Vagina (tissue), 2 donors: ENCODE measurements at regions not wholly inside any gene's neighbourhood (a gene's known extent, or its start where the extent isn't known, plus 50 kb on each side); places are given as distances from the start of the nearest gene placed in this dataset.

Experiments
- DNase-seq, 2 donors: peaks; one replicate each; pipeline ENCODE4 v3.0.0-alpha.2; 2017; ENCODE audit errors: extremely low spot score in 2 of 2
- H3K27ac ChIP-seq: fragments of 200-600 bp; sonication (generic); one replicate; pipeline ENCODE4 v1.5.1; 2019
- H3K27me3 ChIP-seq: fragments of 200-600 bp; sonication (generic); one replicate; pipeline ENCODE4 v1.5.1; 2019
- H3K36me3 ChIP-seq, 2 donors: fragments of 200-600 bp; sonication (generic); one replicate each; pipeline ENCODE4 v1.5.1; 2017 to 2019
- H3K4me1 ChIP-seq: fragments of 200-600 bp; sonication (generic); one replicate; pipeline ENCODE4 v1.5.1; 2019
- H3K4me3 ChIP-seq, 2 donors: fragments of 200-600 bp; sonication (generic); 1 replicate in 1 of 2; 2 replicates in 1 of 2; pipeline ENCODE4 v1.5.1; 2016 to 2019
- H3K9me3 ChIP-seq: fragments of 200-600 bp; sonication (generic); one replicate; pipeline ENCODE4 v1.5.1; 2019
- POLR2A ChIP-seq, 2 donors: fragments of 450-650 bp; IDR thresholded peaks; one replicate each; pipeline ENCODE4 v1.6.1; 2017; ENCODE audit warnings: antibody characterized with exemption in 2 of 2, mild to moderate bottlenecking in 2 of 2, moderate library complexity in 2 of 2
- POLR2AphosphoS5 ChIP-seq, 2 donors: sonication (generic); formaldehyde crosslinking; IDR thresholded peaks; one replicate each; pipeline ENCODE4 v1.9.0; 2017; ENCODE audit warnings: antibody characterized with exemption in 2 of 2, mild to moderate bottlenecking in 2 of 2, low read depth in 1 of 2; ENCODE audit not compliant: insufficient read depth in 1 of 2
- intact Hi-C: fragments of 100-400 bp; cut with DNase I; formaldehyde crosslinking; loops from one replicate; pipeline ENCODE4 v1.15.1; 2023
- TF ChIP-seq, protein P1 (sequence below), 3 experiments: fragments of 450-650 bp in 2 of 3; fragments of 200-600 bp in 1 of 3; sonication (generic) in 1 of 3; IDR thresholded peaks; one replicate each; pipeline ENCODE4 v1.5.1; 2017 to 2019; ENCODE audit warnings: antibody characterized with exemption in 3 of 3, mild to moderate bottlenecking in 2 of 3, moderate library complexity in 2 of 3

DNA sequence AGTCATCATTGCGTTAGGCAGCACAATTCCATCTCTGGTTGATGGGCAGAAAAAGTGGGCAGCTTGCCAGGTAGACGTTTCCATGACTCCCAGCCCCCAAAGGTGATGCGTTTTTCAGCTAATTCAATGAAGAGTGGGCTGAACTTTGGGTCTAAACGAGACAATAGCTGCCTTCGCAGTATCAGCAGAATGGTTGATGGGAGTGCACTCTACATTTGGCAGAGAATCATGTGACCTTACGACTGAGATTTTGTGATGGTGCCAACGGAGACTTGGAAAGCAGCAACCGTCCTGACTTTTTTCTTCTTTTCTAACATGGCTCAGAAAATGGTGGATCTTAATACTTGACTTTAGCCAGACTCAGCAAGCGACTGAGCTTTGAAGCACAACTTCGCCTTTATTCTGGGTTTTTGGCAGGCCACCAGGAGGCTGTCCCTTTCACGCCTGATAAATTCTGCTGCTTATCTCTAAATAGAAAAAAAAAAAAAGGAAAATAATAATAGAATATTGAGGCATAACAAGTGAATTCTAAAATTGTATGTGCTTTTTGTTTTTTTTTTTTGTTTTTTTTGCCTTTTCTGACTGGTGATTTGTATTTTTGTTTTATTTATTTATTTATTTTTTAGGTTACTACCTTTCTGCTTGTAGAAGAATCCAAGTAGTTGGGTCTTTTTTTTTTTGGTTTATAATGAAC lies 804.8 kb downstream of the USP25 start:
- Histone ChIP-seq H3K27me3 (no peaks in the 10 kb centered on the region), H3K4me3 (peak overlapping the region; percentile 36 to 47), H3K27ac (peak overlapping the region; percentile 88), H3K4me1 (peaks cover 24% of the 10 kb centered on the region), H3K36me3 (no peaks in the 10 kb centered on the region), H3K9me3 (no peaks in the 10 kb centered on the region)
- intact Hi-C loops, result loop anchor here (10.0 kb wide), 1 partner anchor 50 kb away; no protein-coding TSS in a partner anchor
- TF ChIP-seq, protein P1, sequence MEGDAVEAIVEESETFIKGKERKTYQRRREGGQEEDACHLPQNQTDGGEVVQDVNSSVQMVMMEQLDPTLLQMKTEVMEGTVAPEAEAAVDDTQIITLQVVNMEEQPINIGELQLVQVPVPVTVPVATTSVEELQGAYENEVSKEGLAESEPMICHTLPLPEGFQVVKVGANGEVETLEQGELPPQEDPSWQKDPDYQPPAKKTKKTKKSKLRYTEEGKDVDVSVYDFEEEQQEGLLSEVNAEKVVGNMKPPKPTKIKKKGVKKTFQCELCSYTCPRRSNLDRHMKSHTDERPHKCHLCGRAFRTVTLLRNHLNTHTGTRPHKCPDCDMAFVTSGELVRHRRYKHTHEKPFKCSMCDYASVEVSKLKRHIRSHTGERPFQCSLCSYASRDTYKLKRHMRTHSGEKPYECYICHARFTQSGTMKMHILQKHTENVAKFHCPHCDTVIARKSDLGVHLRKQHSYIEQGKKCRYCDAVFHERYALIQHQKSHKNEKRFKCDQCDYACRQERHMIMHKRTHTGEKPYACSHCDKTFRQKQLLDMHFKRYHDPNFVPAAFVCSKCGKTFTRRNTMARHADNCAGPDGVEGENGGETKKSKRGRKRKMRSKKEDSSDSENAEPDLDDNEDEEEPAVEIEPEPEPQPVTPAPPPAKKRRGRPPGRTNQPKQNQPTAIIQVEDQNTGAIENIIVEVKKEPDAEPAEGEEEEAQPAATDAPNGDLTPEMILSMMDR (IDR thresholded peaks at IDR 0.05), result no peak
- TF ChIP-seq POLR2AphosphoS5 (IDR thresholded peaks at IDR 0.05; ENCODE audit: insufficient read depth in 1 of 2, low read depth in 1 of 2), result peak; percentile 24 to 44
- DNase-seq, result peak in 1 of 2 donors; percentile 94

DNA sequence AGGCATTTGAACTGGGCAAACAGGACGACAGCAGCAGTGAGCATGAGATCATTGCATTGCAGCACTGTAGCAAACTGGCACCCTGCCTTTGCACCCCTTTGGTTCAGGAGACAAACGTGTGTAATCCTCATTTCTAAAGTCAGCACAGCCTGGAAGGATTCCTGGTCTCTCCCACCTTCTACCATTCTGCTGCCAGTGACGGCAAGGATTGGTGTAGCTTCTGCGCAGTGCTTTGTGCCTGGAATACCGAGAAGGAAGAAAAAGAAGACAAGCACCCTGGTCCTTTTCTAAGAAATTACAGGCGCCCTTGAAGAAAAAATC lies 805.3 kb downstream of the USP25 start:
- peak overlapping the region; percentile 29 to 47 for H3K4me3 ChIP-seq
- H3K27ac ChIP-seq, result peak overlapping the region; percentile 88
- H3K27me3 ChIP-seq, result no peaks in the 10 kb centered on the region
- TF ChIP-seq POLR2A (IDR thresholded peaks at IDR 0.05) (peak in 1 of 2 donors; percentile 18), POLR2AphosphoS5 (IDR thresholded peaks at IDR 0.05; ENCODE audit: insufficient read depth in 1 of 2, low read depth in 1 of 2) (no peak)
- H3K4me1 ChIP-seq, result peaks cover 24% of the 10 kb centered on the region
- no peaks in the 10 kb centered on the region for H3K9me3 ChIP-seq
- intact Hi-C loops, result loop anchor here (10.0 kb wide), 1 partner anchor 50 kb away; no protein-coding TSS in a partner anchor
- DNase-seq, result peak in 1 of 2 donors; percentile 92
- no peaks in the 10 kb centered on the region for H3K36me3 ChIP-seq

DNA sequence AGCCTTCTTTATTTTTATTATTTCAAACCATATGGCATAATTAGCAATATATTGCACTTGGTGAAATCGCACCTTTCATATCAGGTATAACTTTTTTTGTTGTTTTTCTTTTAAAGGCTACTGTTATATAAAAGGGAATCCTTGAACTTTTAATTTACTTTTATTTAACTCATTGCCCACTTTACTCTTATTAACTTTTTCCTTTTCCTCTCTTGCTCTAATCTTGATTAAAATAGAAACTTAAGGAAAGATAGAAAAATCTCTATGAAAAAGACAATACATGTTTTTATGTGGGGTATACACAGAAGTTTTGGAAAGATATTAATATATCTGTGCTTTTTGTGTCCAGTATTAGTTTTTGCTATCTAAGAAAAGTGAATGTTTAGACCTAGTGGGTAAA lies 805.8 kb downstream of the USP25 start:
- Histone ChIP-seq H3K27ac (peak overlapping the region; percentile 88), H3K36me3 (no peaks in the 10 kb centered on the region), H3K4me3 (peak overlapping the region; percentile 37 to 47), H3K27me3 (no peaks in the 10 kb centered on the region), H3K4me1 (peaks cover 24% of the 10 kb centered on the region), H3K9me3 (no peaks in the 10 kb centered on the region)
- TF ChIP-seq, protein P1 (IDR thresholded peaks at IDR 0.05), result no peak
- TF ChIP-seq POLR2AphosphoS5 (IDR thresholded peaks at IDR 0.05; ENCODE audit: insufficient read depth in 1 of 2, low read depth in 1 of 2) (no peak), POLR2A (IDR thresholded peaks at IDR 0.05) (no peak)
- intact Hi-C loops, result loop anchor here (10.0 kb wide), 1 partner anchor 49 kb away; no protein-coding TSS in a partner anchor
- no peak for DNase-seq

DNA sequence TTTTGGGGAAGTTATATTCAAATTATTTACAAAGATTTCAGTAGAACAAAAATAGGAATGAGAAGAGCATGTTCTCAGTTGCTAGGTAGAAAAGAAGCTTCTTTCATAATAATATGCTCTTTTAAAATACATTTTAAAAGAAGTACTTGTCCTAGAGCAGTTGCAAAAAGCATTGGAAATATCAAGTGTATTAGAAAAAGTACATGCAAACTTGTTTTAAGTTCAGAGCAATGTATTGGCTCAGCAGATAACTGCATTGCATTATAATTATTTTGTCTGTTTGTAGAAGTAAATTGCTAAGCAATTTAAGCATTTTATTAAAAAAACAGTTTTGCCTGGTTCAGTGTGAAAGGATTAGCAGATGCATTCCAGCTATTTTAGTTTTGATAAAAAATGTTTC lies 806.4 kb downstream of the USP25 start:
- H3K4me1 ChIP-seq, result peaks cover 24% of the 10 kb centered on the region
- intact Hi-C loops, result loop anchor here (10.0 kb wide), 1 partner anchor 49 kb away; no protein-coding TSS in a partner anchor
- TF ChIP-seq, protein P1 (IDR thresholded peaks at IDR 0.05), result no peak
- TF ChIP-seq POLR2AphosphoS5 (IDR thresholded peaks at IDR 0.05; ENCODE audit: insufficient read depth in 1 of 2, low read depth in 1 of 2), result no peak
- H3K27ac ChIP-seq, result peak overlapping the region; percentile 88
- H3K9me3 ChIP-seq, result no peaks in the 10 kb centered on the region
- no peak for DNase-seq
- peak overlapping the region; percentile 37 to 47 for H3K4me3 ChIP-seq
- H3K27me3 ChIP-seq, result no peaks in the 10 kb centered on the region
- H3K36me3 ChIP-seq, result no peaks in the 10 kb centered on the region

DNA sequence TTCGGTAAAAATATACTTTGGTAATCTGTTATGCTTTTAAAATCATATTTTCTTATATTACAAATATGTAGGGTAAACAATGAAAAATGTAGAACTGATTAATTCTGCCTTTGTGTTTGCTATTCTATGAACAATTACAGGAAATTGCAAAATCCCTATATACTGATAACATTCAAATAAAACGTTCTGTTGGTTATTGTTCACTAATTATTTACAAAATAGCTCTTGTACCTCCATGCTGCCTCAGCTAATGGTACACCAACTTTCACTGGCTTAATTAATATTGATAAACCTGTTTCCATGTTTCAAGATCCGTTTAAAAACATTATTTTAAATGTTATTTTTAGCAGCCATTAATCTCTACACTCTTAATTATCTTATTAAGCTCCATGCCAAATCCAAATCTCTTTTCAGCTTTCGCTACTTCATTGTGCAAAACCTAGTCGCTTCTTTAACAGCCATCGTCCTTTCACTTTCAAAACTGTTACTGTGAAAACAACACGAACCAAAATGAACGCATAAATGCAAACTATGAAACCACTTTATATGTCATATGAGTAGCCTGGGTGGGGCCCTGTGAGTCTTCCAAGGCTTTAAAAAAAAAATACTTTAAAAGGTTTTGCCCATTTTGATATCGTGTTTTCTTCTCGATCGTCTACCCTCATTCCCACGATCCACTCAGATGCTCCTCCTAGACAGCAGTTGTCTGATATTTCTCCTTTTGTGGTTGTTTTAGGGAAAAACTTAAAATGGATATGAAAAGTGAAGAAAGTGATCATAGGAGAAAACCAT lies 807.1 kb downstream of the USP25 start:
- DNase-seq, result no peak
- no peaks in the 10 kb centered on the region for H3K36me3 ChIP-seq
- TF ChIP-seq, protein P1 (IDR thresholded peaks at IDR 0.05), result no peak
- TF ChIP-seq POLR2A (IDR thresholded peaks at IDR 0.05), result no peak
- no peak for TF ChIP-seq POLR2AphosphoS5 (IDR thresholded peaks at IDR 0.05; ENCODE audit: insufficient read depth in 1 of 2, low read depth in 1 of 2)
- peaks cover 22% of the 10 kb centered on the region for H3K4me1 ChIP-seq
- H3K27ac ChIP-seq, result peak overlapping the region; percentile 88
- no peaks in the 10 kb centered on the region for H3K27me3 ChIP-seq
- intact Hi-C loops, result loop anchor here (10.0 kb wide), 1 partner anchor 48 kb away; no protein-coding TSS in a partner anchor
- H3K4me3 ChIP-seq, result peak overlapping the region; percentile 37 to 47
- H3K9me3 ChIP-seq, result no peaks in the 10 kb centered on the region
